ENCODE measurements at regions not wholly inside any gene's neighbourhood (a gene's known extent, or its start where the extent isn't known, plus 50 kb on each side); places are given as distances from the start of the nearest gene placed in this dataset.

GRCh38 chr6:105678516-105678915, 275.6 kb upstream of the PREP start:
- intact Hi-C loops (cut with micrococcal nuclease) (no loop called here), dilution Hi-C loops (cut with MboI; ENCODE audit: extremely low pct_ligation_motif_present, low sequenced_read_pairs) (no loop called here)
- H4K20me1 ChIP-seq (replicated peaks; ENCODE audit: control insufficient read depth, extremely low read depth, insufficient read depth, low read length), result no peaks in the 10 kb centered on the region
- ChIA-PET CTCF (no interaction called here), POLR2A (no interaction called here)
- no peak overlapping the region for H3K9ac ChIP-seq (replicated peaks; ENCODE audit: extremely low read depth, insufficient read depth, low read length)
- no peaks in the 10 kb centered on the region for H3K9me3 ChIP-seq (replicated peaks; ENCODE audit: control insufficient read depth, insufficient read depth, low read length)
- no peaks in the 10 kb centered on the region for H3K9me1 ChIP-seq (replicated peaks; ENCODE audit: control insufficient read depth, extremely low read depth, insufficient read depth, low read length)
- no peaks in the 10 kb centered on the region for H3K36me3 ChIP-seq (ENCODE audit: control insufficient read depth in 2 of 2, extremely low read depth in 1 of 2, insufficient read depth in 2 of 2, low read length in 2 of 2)
- TF ChIP-seq MAX (IDR thresholded peaks at IDR 0.05; ENCODE audit: insufficient read depth, insufficient read length) (no peak), MYC (IDR thresholded peaks at IDR 0.05; ENCODE audit: low read depth, low read length) (no peak), CTCF (IDR thresholded peaks at IDR 0.05; ENCODE audit: extremely low read depth in 1 of 2, insufficient read depth in 1 of 2, low read depth in 1 of 2, low read length in 2 of 2) (no peak), GATA2 (IDR thresholded peaks at IDR 0.05; ENCODE audit: insufficient read depth, insufficient read length, low read depth, low read length) (no peak), POLR2AphosphoS5 (IDR thresholded peaks at IDR 0.05; ENCODE audit: insufficient read depth, low read depth, low read length) (no peak), JUN (IDR thresholded peaks at IDR 0.05; ENCODE audit: borderline replicate concordance, insufficient read depth, insufficient read length, low read depth) (no peak), FOS (IDR thresholded peaks at IDR 0.05; ENCODE audit: borderline replicate concordance, insufficient read depth, low read length) (no peak), EZH2 (IDR thresholded peaks at IDR 0.05; ENCODE audit: borderline replicate concordance, low read depth, low read length, severe bottlenecking) (no peak), POLR2A (IDR thresholded peaks at IDR 0.05; ENCODE audit: low read depth, low read length) (no peak)
- no peaks in the 10 kb centered on the region for H3K79me2 ChIP-seq (ENCODE audit: control insufficient read depth, insufficient read depth, low read length)
- DNase-seq (ENCODE audit: low read depth, low spot score), result no peak
- FAIRE-seq, result no peak
- H3K4me3 ChIP-seq (replicated peaks in 1 of 3; ENCODE audit: insufficient read depth in 1 of 3, low read depth in 1 of 3, low read length in 3 of 3), result no peak overlapping the region
- no peak overlapping the region for H3K4me2 ChIP-seq (ENCODE audit: insufficient read depth, low read length)
- no peak overlapping the region for H2AFZ ChIP-seq (ENCODE audit: low read depth, low read length)
- H3K27me3 ChIP-seq (ENCODE audit: control insufficient read depth in 2 of 2, insufficient read depth in 2 of 2, low read length in 2 of 2), result no peaks in the 10 kb centered on the region
- no peaks in the 10 kb centered on the region for H3K4me1 ChIP-seq (ENCODE audit: control insufficient read depth, extremely low read depth, insufficient read depth, low read length)
- no TSS peak for BruUV-seq (replicated peaks)
- H3K27ac ChIP-seq (ENCODE audit: insufficient read depth, low read depth, low read length), result no peak overlapping the region
